K562 (cell line): ENCODE measurements at regions not wholly inside any gene's neighbourhood (a gene's known extent, or its start where the extent isn't known, plus 50 kb on each side); places are given as distances from the start of the nearest gene placed in this dataset.

Source experiments
- COPS2 ChIP-seq: fragments of 450-650 bp; conservative IDR thresholded peaks from 2 replicates; pipeline ENCODE4 v1.6.1; 2016; ENCODE audit warnings: mild to moderate bottlenecking, moderate library complexity
- CTCF ChIP-seq, 3 experiments: IDR thresholded peaks in 2 of 3; conservative IDR thresholded peaks in 1 of 3; 2 replicates each; pipeline ENCODE4 v1.5.1; 2011 to 2012; ENCODE audit warnings: low read length in 3 of 3, mild to moderate bottlenecking in 3 of 3, control low read depth in 2 of 3, improper control_type of control experiment in 1 of 3, inconsistent platforms in 1 of 3, low read depth in 1 of 3, mixed read lengths in 1 of 3, moderate library complexity in 1 of 3; ENCODE audit not compliant: insufficient read depth in 2 of 3
- NCOA1 ChIP-seq: fragments of 450-650 bp; IDR thresholded peaks from 2 replicates; pipeline ENCODE4 v1.6.1; 2016; ENCODE audit warnings: low read depth
- SMC3 ChIP-seq: conservative IDR thresholded peaks from 2 replicates; pipeline ENCODE4 v1.6.1; 2011; ENCODE audit warnings: low read depth, low read length, improper control_type of control experiment; ENCODE audit not compliant: insufficient read depth
- ZZZ3 ChIP-seq: fragments of 450-650 bp; IDR thresholded peaks from 2 replicates; pipeline ENCODE4 v1.6.1; 2016; ENCODE audit warnings: antibody characterized with exemption, mild to moderate bottlenecking, moderate library complexity

DNA sequence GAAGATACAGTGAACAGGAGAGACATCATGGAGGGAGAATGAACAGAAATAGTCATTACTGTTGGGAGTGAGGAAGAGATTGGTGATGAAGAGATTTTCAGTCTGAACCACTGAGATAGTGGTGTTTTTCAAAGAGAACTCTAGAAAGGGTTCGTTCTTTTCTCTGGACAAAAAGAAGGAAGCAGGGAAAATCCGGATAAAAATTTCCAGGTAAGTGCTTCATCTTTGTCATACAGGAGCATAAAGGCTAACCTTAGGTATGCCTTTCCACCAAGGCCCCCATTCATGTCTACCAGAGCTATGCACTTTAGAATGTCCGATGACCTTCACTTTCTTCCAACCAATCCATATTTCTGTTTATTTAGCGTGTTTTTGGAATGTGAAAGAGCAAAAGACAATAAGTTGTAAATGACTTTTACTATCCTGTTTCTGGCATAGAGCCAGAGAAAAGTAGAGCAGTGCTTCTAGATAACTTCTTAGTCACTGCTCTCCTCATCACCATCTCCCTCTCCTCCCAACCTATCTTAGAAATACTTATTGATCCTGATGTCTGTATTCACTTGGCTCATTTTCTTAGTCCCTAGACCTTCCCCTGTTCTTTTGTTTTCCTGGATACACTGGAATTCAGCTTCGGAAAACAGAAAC lies 116.5 kb downstream of the TTC6 start:
- TF ChIP-seq COPS2, result no peak
- no peak for TF ChIP-seq CTCF (IDR thresholded peaks at IDR 0.05 in 2 of 3, conservative IDR thresholded peaks at IDR 0.05 in 1 of 3; ENCODE audit: insufficient read depth in 2 of 3, low read depth in 1 of 3, low read length in 3 of 3)
- TF ChIP-seq ZZZ3, result no peak
- no peak for TF ChIP-seq NCOA1
- no peak for TF ChIP-seq SMC3
